Gastrocnemius medialis (tissue), 4 donors: ENCODE measurements at regions not wholly inside any gene's neighbourhood (a gene's known extent, or its start where the extent isn't known, plus 50 kb on each side); places are given as distances from the start of the nearest gene placed in this dataset.
"Not testable (repeated sequence)": the region's sequence is repeated elsewhere in the genome, so short reads cannot be mapped to it uniquely, and the experiment has no call there.

ENCODE experiments used
- ATAC-seq, 2 donors: fragments of 150-250 bp; one replicate each; pipeline ENCODE4 v1.9.1; 2016
- DNase-seq, 2 donors: peaks; one replicate each; pipeline ENCODE4 v3.0.0-alpha.2; 2019
- H3K27ac ChIP-seq, 4 donors: fragments of 200-600 bp; sonication (generic); 1 replicate in 1 of 4; 2 replicates in 3 of 4; pipeline ENCODE4 v1.5.1; 2016 to 2018; ENCODE audit warnings: mild to moderate bottlenecking in 2 of 4, moderate library complexity in 1 of 4
- H3K27me3 ChIP-seq, 3 donors: fragments of 200-600 bp; sonication (generic) in 2 of 3; 1 replicate in 1 of 3; 2 replicates in 2 of 3; pipeline versions ENCODE4 v1.5.1 to v1.6.0; 2016 to 2019; ENCODE audit warnings: mild to moderate bottlenecking in 1 of 3, moderate library complexity in 1 of 3
- H3K36me3 ChIP-seq, 2 donors: fragments of 200-600 bp; sonication (generic) in 1 of 2; one replicate each; pipeline ENCODE4 v1.5.1; 2017 to 2018
- H3K4me1 ChIP-seq, 2 donors: fragments of 200-600 bp; sonication (generic) in 1 of 2; one replicate each; pipeline ENCODE4 v1.5.1; 2016 to 2017; ENCODE audit warnings: mild to moderate bottlenecking in 2 of 2
- H3K4me3 ChIP-seq, 4 donors: fragments of 200-600 bp; sonication (generic) in 3 of 4; 1 replicate in 1 of 4; 2 replicates in 3 of 4; pipeline ENCODE4 v1.5.1; 2016 to 2019; ENCODE audit warnings: mild to moderate bottlenecking in 2 of 4
- H3K9me3 ChIP-seq, 3 donors: fragments of 200-600 bp; sonication (generic) in 2 of 3; 1 replicate in 1 of 3; 2 replicates in 2 of 3; pipeline ENCODE4 v1.5.1; 2016 to 2019
- CTCF ChIP-seq, 5 experiments: fragments of 450-650 bp in 3 of 5; fragments of 200-600 bp in 2 of 5; sonication (generic) in 2 of 5; IDR thresholded peaks in 4 of 5; conservative IDR thresholded peaks in 1 of 5; 1 replicate in 4 of 5; 2 replicates in 1 of 5; pipeline ENCODE4 v1.5.1; 2016 to 2019; ENCODE audit warnings: antibody characterized with exemption in 5 of 5, mild to moderate bottlenecking in 3 of 5, moderate library complexity in 3 of 5
- POLR2A ChIP-seq, 2 donors: fragments of 450-650 bp; IDR thresholded peaks; one replicate each; pipeline ENCODE4 v1.6.1; 2017; ENCODE audit warnings: antibody characterized with exemption in 2 of 2, mild to moderate bottlenecking in 2 of 2, moderate library complexity in 2 of 2
- in situ Hi-C, 4 donors: fragments of 200-750 bp; cut with MboI; loops; one replicate each; pipeline versions ENCODE4 v1.15.0 to v1.8.0; 2017; ENCODE audit warnings: low sequenced_read_pairs in 4 of 4
- intact Hi-C: fragments of 100-400 bp; cut with DNase I; formaldehyde crosslinking; loops from one replicate; pipeline ENCODE4 v1.15.1; 2023; ENCODE audit warnings: low total_unique reads

GRCh38 chr4:64670647-64671046 is 261.4 kb upstream of the TECRL start:
- TF ChIP-seq POLR2A (IDR thresholded peaks at IDR 0.05) (no peak), CTCF (IDR thresholded peaks at IDR 0.05 in 4 of 5, conservative IDR thresholded peaks at IDR 0.05 in 1 of 5) (no peak)
- intact Hi-C loops (no loop called here), in situ Hi-C loops (no loop called here)
- Histone ChIP-seq H3K27ac (no peak overlapping the region), H3K27me3 (no peaks in the 10 kb centered on the region), H3K4me3 (no peak overlapping the region), H3K9me3 (no peaks in the 10 kb centered on the region), H3K36me3 (no peaks in the 10 kb centered on the region), H3K4me1 (no peaks in the 10 kb centered on the region)
- ATAC-seq: no peak
- no peak for DNase-seq

- Histone ChIP-seq H3K4me1 (no peaks in the 10 kb centered on the region), H3K36me3 (no peaks in the 10 kb centered on the region), H3K4me3 (no peak overlapping the region), H3K27me3 (no peaks in the 10 kb centered on the region), H3K27ac (no peak overlapping the region), H3K9me3 (no peaks in the 10 kb centered on the region)
- ATAC-seq: no peak
- in situ Hi-C loops (no loop called here), intact Hi-C loops (no loop called here)
- TF ChIP-seq CTCF (IDR thresholded peaks at IDR 0.05 in 4 of 5, conservative IDR thresholded peaks at IDR 0.05 in 1 of 5): no peak
- TF ChIP-seq POLR2A (IDR thresholded peaks at IDR 0.05): no peak
- no peak for DNase-seq
Observed at GRCh38 chr4:64643841-64644240, 234.6 kb upstream of the TECRL start.

- TF ChIP-seq CTCF (IDR thresholded peaks at IDR 0.05 in 4 of 5, conservative IDR thresholded peaks at IDR 0.05 in 1 of 5): no peak
- TF ChIP-seq POLR2A (IDR thresholded peaks at IDR 0.05): no peak
- Histone ChIP-seq H3K36me3 (no peaks in the 10 kb centered on the region), H3K9me3 (no peaks in the 10 kb centered on the region), H3K4me1 (no peaks in the 10 kb centered on the region), H3K27me3 (no peaks in the 10 kb centered on the region), H3K27ac (no peak overlapping the region), H3K4me3 (no peak overlapping the region)
- ATAC-seq (no peak), DNase-seq (no peak)
- intact Hi-C loops: no loop called here
- in situ Hi-C loops: no loop called here
Observed at GRCh38 chr4:64642936-64643335, 233.7 kb upstream of the TECRL start.

GRCh38 chr4:64640402-64640801 is 231.2 kb upstream of the TECRL start:
- DNase-seq, intact Hi-C loops: not testable (repeated sequence)

GRCh38 chr4:64625438-64625837 is 216.2 kb upstream of the TECRL start:
- Histone ChIP-seq H3K4me3 (no peak overlapping the region), H3K4me1 (no peaks in the 10 kb centered on the region), H3K36me3 (no peaks in the 10 kb centered on the region), H3K9me3 (no peaks in the 10 kb centered on the region), H3K27ac (no peak overlapping the region), H3K27me3 (no peaks in the 10 kb centered on the region)
- TF ChIP-seq POLR2A (IDR thresholded peaks at IDR 0.05) (no peak), CTCF (IDR thresholded peaks at IDR 0.05 in 4 of 5, conservative IDR thresholded peaks at IDR 0.05 in 1 of 5) (no peak)
- intact Hi-C loops: no loop called here
- ATAC-seq (no peak), DNase-seq (no peak)
- in situ Hi-C loops: no loop called here

More at GRCh38 chr4:64640402-64640801, 231.2 kb upstream of the TECRL start:
- in situ Hi-C loops, H3K9me3 ChIP-seq, ATAC-seq, H3K27me3 ChIP-seq, H3K27ac ChIP-seq, H3K4me3 ChIP-seq, H3K4me1 ChIP-seq, H3K36me3 ChIP-seq: not testable (repeated sequence)
